Medulla oblongata (tissue), 1 donor: ENCODE measurements at regions not wholly inside any gene's neighbourhood (a gene's known extent, or its start where the extent isn't known, plus 50 kb on each side); places are given as distances from the start of the nearest gene placed in this dataset.
"Not testable (repeated sequence)": the region's sequence is repeated elsewhere in the genome, so short reads cannot be mapped to it uniquely, and the experiment has no call there.

ENCODE experiments used
- DNase-seq: peaks from one replicate; pipeline ENCODE4 v3.0.0-alpha.2; 2015; ENCODE audit errors: extremely low spot score

GRCh38 chr6:20341096-20341495 lies 60.6 kb upstream of the E2F3 start:
- DNase-seq, result no peak

- DNase-seq, result no peak
Measured at GRCh38 chr6:20341564-20341963, 60.1 kb upstream of the E2F3 start.

DNA sequence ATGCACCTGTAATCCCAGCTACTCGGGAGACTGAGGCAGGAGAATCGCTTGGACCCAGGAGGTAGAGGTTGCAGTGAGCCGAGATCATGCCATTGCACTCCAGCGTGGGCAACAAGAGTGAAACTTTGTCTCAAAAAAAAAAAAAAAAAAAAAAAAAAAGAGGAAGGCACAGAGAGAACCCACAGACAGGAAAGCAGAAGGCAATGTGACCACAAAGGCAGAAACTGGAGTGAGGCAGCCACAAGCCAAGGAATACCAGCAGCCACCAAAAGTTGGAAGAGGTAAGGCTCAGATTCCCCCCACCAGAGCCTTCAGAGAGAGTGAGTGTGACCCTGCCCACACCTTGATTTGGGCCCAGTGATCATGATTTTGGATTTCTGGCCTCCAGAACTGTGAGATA lies 54.7 kb upstream of the E2F3 start:
- not testable (repeated sequence) for DNase-seq

DNA sequence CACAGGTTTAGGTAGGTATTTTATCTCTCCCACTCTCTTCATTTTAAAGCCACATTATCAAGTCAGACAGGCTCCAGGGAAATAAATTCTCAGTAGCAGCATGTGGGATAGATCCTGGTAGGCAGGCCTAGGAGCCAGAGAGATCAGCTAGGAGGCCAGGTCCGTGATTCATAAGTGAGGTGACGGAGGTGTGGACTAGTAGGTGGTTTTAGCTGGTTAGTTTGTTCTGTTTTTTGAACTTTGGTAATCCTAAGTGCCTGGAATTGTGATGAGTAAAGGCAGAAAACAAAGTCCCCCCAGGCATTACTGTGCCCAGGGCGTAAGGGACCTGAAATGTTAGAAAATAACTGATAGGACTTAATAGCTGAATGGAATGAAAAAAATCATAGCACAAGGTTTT lies 53.6 kb upstream of the E2F3 start:
- no peak for DNase-seq

GRCh38 chr6:20349225-20349624 lies 52.5 kb upstream of the E2F3 start:
- DNase-seq, result no peak

GRCh38 chr6:20350215-20350614 lies 51.5 kb upstream of the E2F3 start:
- DNase-seq, result no peak

DNA sequence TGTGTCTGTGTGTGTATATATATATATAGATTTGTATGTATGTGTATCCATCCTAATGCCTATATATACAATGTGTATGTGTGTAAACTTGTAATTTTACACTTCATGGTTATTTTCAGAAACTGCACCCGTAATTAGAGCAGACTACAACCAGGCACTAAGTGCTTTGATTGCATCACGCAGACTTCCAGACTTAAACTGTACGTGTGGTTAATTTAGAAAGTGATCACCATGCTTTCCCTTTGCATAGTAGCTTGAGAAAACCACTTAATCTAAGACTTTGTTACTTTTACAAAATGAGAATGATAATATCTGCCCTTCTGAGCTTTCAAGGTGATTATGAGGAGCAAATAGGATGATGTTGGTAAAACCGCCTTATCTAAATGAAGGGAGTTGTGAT lies 50.1 kb upstream of the E2F3 start:
- no peak for DNase-seq
